Astrocyte (in vitro differentiated cells and primary cell): ENCODE measurements at regions not wholly inside any gene's neighbourhood (a gene's known extent, or its start where the extent isn't known, plus 50 kb on each side); places are given as distances from the start of the nearest gene placed in this dataset.

Experiments used
- DNase-seq: peaks from one replicate; pipeline ENCODE4 v3.0.0-alpha.2; 2010; ENCODE audit warnings: low read depth
- FAIRE-seq: peaks from 2 replicates; lab custom pipeline; 2011; peaks lifted over from hg19 to GRCh38; lab: Jason Lieb, UNC
- H2AFZ ChIP-seq: 2 replicates; pipeline ENCODE4 v1.6.0; 2012; ENCODE audit warnings: low read depth, low read length, inconsistent platforms
- H3K27ac ChIP-seq: 2 replicates; pipeline ENCODE4 v1.5.1; 2011; ENCODE audit warnings: low read depth, low read length, inconsistent platforms
- H3K27me3 ChIP-seq: 2 replicates; pipeline ENCODE4 v1.6.0; 2011; ENCODE audit warnings: low read length, inconsistent platforms; ENCODE audit not compliant: insufficient read depth
- H3K36me3 ChIP-seq: 2 replicates; pipeline ENCODE4 v1.5.1; 2011; ENCODE audit warnings: low read length, inconsistent platforms; ENCODE audit not compliant: insufficient read depth
- H3K4me1 ChIP-seq: 2 replicates; pipeline ENCODE4 v1.5.1; 2011; ENCODE audit warnings: low read length, inconsistent platforms; ENCODE audit not compliant: insufficient read depth
- H3K4me2 ChIP-seq: 2 replicates; pipeline ENCODE4 v1.6.0; 2012; ENCODE audit warnings: low read length, inconsistent platforms
- H3K4me3 ChIP-seq: 2 replicates; pipeline ENCODE4 v1.5.1; 2011; ENCODE audit warnings: low read depth, mild to moderate bottlenecking, low read length, inconsistent platforms; ENCODE audit not compliant: insufficient read depth
- H3K79me2 ChIP-seq: 2 replicates; pipeline ENCODE4 v1.6.0; 2012; ENCODE audit warnings: mild to moderate bottlenecking, low read length, inconsistent platforms; ENCODE audit not compliant: insufficient read depth
- H3K9ac ChIP-seq: 2 replicates; pipeline ENCODE4 v1.6.0; 2012; ENCODE audit warnings: mild to moderate bottlenecking, low read length, inconsistent platforms
- H3K9me3 ChIP-seq: 2 replicates; pipeline ENCODE4 v1.5.1; 2012; ENCODE audit warnings: low read depth, mild to moderate bottlenecking, low read length, inconsistent platforms; ENCODE audit not compliant: insufficient read depth
- H4K20me1 ChIP-seq: 2 replicates; pipeline ENCODE4 v1.6.0; 2012; ENCODE audit warnings: low read length, inconsistent platforms; ENCODE audit not compliant: insufficient read depth
- H3K27ac Mint-ChIP-seq: one replicate; pipeline ENCODE4 v1.8.0; 2021; ENCODE audit warnings: mild to moderate bottlenecking, mixed read lengths; ENCODE audit not compliant: unreplicated experiment
- H3K27me3 Mint-ChIP-seq: one replicate; pipeline ENCODE4 v1.8.0; 2021; ENCODE audit warnings: low read depth, mixed read lengths; ENCODE audit not compliant: unreplicated experiment
- H3K36me3 Mint-ChIP-seq: one replicate; pipeline ENCODE4 v1.8.0; 2021; ENCODE audit warnings: low read depth, mixed read lengths; ENCODE audit not compliant: unreplicated experiment
- H3K4me1 Mint-ChIP-seq: one replicate; pipeline ENCODE4 v1.8.0; 2021; ENCODE audit warnings: low read depth, mixed read lengths; ENCODE audit not compliant: unreplicated experiment
- H3K4me3 Mint-ChIP-seq: one replicate; pipeline ENCODE4 v1.8.0; 2021; ENCODE audit warnings: mild to moderate bottlenecking, moderate library complexity, mixed read lengths; ENCODE audit not compliant: unreplicated experiment
- H3K9me3 Mint-ChIP-seq: one replicate; pipeline ENCODE4 v1.8.0; 2021; ENCODE audit warnings: mild to moderate bottlenecking, mixed read lengths; ENCODE audit not compliant: unreplicated experiment
- CTCF ChIP-seq: IDR thresholded peaks from 2 replicates; pipeline ENCODE4 v1.5.1; 2011; ENCODE audit warnings: low read depth, mild to moderate bottlenecking, inconsistent platforms, low read length, moderate library complexity; ENCODE audit not compliant: insufficient read depth
- EZH2 ChIP-seq: IDR thresholded peaks from 2 replicates; pipeline ENCODE4 v1.6.1; 2012; ENCODE audit warnings: mild to moderate bottlenecking, low read length, inconsistent platforms; ENCODE audit not compliant: insufficient read depth

- no peaks in the 10 kb centered on the region for H3K36me3 ChIP-seq
- Mint-ChIP-seq H3K9me3 (peaks cover 2% of the 10 kb centered on the region), H3K36me3 (no peaks in the 10 kb centered on the region), H3K27ac (no peak overlapping the region), H3K27me3 (peaks cover 34% of the 10 kb centered on the region), H3K4me3 (no peak overlapping the region), H3K4me1 (peaks cover 3% of the 10 kb centered on the region)
- no peaks in the 10 kb centered on the region for H3K9me3 ChIP-seq
- no peaks in the 10 kb centered on the region for H3K27me3 ChIP-seq
- H3K27ac ChIP-seq = no peak overlapping the region
- no peak for TF ChIP-seq EZH2
- no peak for TF ChIP-seq CTCF
- H2AFZ ChIP-seq = no peak overlapping the region
- DNase-seq (no peak), FAIRE-seq (no peak)
- no peak overlapping the region for H3K4me3 ChIP-seq
- no peaks in the 10 kb centered on the region for H4K20me1 ChIP-seq
- no peak overlapping the region for H3K9ac ChIP-seq
- no peak overlapping the region for H3K4me2 ChIP-seq
- no peaks in the 10 kb centered on the region for H3K79me2 ChIP-seq
- H3K4me1 ChIP-seq = no peaks in the 10 kb centered on the region
Measured at GRCh38 chr4:8777320-8778196, 94.1 kb downstream of the HMX1 start.

GRCh38 chr4:8776366-8776765 is 95.3 kb downstream of the HMX1 start:
- TF ChIP-seq CTCF (no peak), EZH2 (no peak)
- Histone ChIP-seq H3K9me3 (no peaks in the 10 kb centered on the region), H3K4me2 (no peak overlapping the region), H3K36me3 (no peaks in the 10 kb centered on the region), H3K9ac (no peak overlapping the region), H2AFZ (no peak overlapping the region), H3K27me3 (no peaks in the 10 kb centered on the region), H3K4me1 (no peaks in the 10 kb centered on the region), H3K27ac (no peak overlapping the region), H3K4me3 (no peak overlapping the region), H4K20me1 (no peaks in the 10 kb centered on the region), H3K79me2 (no peaks in the 10 kb centered on the region)
- peaks cover 32% of the 10 kb centered on the region for H3K27me3 Mint-ChIP-seq
- no peak overlapping the region for H3K4me3 Mint-ChIP-seq
- peaks cover 3% of the 10 kb centered on the region for H3K4me1 Mint-ChIP-seq
- H3K27ac Mint-ChIP-seq = no peak overlapping the region
- FAIRE-seq (no peak), DNase-seq (no peak)
- H3K36me3 Mint-ChIP-seq = no peaks in the 10 kb centered on the region
- peaks cover 2% of the 10 kb centered on the region for H3K9me3 Mint-ChIP-seq

GRCh38 chr4:8775751-8776355 is 95.8 kb downstream of the HMX1 start:
- Histone ChIP-seq H3K9ac (no peak overlapping the region), H3K79me2 (no peaks in the 10 kb centered on the region), H3K4me1 (no peaks in the 10 kb centered on the region), H3K4me2 (no peak overlapping the region), H4K20me1 (no peaks in the 10 kb centered on the region), H3K27ac (no peak overlapping the region), H3K9me3 (no peaks in the 10 kb centered on the region), H3K27me3 (no peaks in the 10 kb centered on the region), H3K36me3 (no peaks in the 10 kb centered on the region), H3K4me3 (no peak overlapping the region), H2AFZ (no peak overlapping the region)
- Mint-ChIP-seq H3K36me3 (no peaks in the 10 kb centered on the region), H3K4me1 (peaks cover 3% of the 10 kb centered on the region), H3K27me3 (peaks cover 33% of the 10 kb centered on the region), H3K4me3 (no peak overlapping the region), H3K9me3 (peaks cover 2% of the 10 kb centered on the region), H3K27ac (no peak overlapping the region)
- FAIRE-seq (no peak), DNase-seq (no peak)
- no peak for TF ChIP-seq EZH2
